Uterus (tissue), 2 donors: ENCODE measurements at regions not wholly inside any gene's neighbourhood (a gene's known extent, or its start where the extent isn't known, plus 50 kb on each side); places are given as distances from the start of the nearest gene placed in this dataset.

ENCODE experiments used
- CTCF ChIP-seq, 4 experiments: fragments of 200-600 bp in 2 of 4; fragments of 450-650 bp in 2 of 4; sonication (generic) in 2 of 4; IDR thresholded peaks; one replicate each; pipeline ENCODE4 v1.5.1; 2016 to 2019; ENCODE audit warnings: antibody characterized with exemption in 4 of 4, mild to moderate bottlenecking in 2 of 4, moderate library complexity in 1 of 4
- POLR2A ChIP-seq, 2 donors: fragments of 450-650 bp; IDR thresholded peaks; one replicate each; pipeline ENCODE4 v1.6.1; 2016; ENCODE audit warnings: antibody characterized with exemption in 2 of 2, mild to moderate bottlenecking in 1 of 2, moderate library complexity in 1 of 2

- TF ChIP-seq CTCF (IDR thresholded peaks at IDR 0.05) (no peak), POLR2A (IDR thresholded peaks at IDR 0.05) (no peak)
Observed at GRCh38 chr2:37554155-37554510, 117.3 kb downstream of the CDC42EP3 start.
